ENCODE measurements at regions not wholly inside any gene's neighbourhood (a gene's known extent, or its start where the extent isn't known, plus 50 kb on each side); places are given as distances from the start of the nearest gene placed in this dataset.
A peak's percentile ranks its signal among the peaks of the same experiment; 100 is the strongest.

- no peak for DNase-seq
These were observed 182.2 kb upstream of the GSC start for GRCh38 chr14:94952097-94952496.

GRCh38 chr14:94946244-94946643 is 176.3 kb upstream of the GSC start:
- DNase-seq, result no peak

DNA sequence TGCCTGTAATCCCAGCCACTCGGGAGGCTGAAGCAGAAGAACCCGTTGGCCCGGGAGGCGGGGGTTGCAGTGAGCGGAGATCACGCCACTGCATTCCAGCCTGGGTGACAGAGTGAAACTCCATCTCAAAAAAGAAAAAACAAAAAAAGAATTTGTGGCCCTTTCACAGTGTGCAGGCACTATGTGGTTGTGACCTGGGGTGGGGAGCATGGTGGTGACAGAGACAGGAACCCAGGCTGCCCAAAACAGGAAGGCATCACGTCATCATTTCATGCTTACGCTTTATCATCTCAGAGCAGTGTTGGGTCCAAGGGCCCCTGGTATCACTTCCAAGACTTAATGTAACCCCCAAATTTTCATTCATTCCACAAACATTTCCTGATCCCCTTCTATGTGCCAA is 175.7 kb upstream of the GSC start:
- no peak for DNase-seq

- DNase-seq, result no peak
These were observed 174.8 kb upstream of the GSC start for GRCh38 chr14:94944636-94945258.

DNA sequence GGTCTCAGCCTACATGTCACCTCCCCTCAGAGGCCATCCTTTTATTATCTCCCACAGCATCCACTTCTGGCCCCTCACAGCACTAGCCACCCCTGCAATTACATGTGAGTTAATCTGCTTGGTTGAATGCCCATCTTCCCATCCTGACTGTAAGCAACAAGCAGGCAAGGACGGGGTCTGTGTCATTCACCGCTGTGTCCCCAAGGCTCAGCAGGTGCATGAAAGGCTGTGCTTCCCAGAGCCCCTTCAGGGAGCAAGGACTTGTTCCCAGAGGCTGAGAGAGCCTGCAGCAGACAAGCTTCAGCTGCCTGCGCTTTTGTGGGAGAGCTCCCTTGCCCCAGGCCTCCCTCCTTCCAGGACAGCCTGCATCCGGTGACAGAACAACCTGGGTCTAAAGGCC is 172.7 kb upstream of the GSC start:
- no peak for DNase-seq

DNA sequence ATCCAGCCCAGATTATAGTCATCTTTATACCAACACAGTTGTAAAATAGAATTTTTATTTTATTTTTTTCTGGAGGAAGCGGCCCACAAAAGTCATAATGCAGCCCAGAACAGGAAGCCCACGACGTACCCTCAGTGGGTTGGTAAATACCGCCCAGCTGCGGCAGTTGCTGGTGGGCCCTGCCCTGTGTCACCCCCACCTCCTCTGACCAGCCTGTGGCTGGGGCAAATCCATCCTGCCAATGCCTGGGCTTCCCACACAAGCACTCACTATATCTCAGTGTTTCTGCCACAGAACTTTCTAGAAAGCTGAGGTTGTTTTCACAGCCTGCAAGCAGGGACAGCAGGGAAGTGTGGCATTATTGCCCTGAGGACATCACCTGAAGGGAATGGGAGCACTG is 171.4 kb upstream of the GSC start:
- no peak for DNase-seq

DNA sequence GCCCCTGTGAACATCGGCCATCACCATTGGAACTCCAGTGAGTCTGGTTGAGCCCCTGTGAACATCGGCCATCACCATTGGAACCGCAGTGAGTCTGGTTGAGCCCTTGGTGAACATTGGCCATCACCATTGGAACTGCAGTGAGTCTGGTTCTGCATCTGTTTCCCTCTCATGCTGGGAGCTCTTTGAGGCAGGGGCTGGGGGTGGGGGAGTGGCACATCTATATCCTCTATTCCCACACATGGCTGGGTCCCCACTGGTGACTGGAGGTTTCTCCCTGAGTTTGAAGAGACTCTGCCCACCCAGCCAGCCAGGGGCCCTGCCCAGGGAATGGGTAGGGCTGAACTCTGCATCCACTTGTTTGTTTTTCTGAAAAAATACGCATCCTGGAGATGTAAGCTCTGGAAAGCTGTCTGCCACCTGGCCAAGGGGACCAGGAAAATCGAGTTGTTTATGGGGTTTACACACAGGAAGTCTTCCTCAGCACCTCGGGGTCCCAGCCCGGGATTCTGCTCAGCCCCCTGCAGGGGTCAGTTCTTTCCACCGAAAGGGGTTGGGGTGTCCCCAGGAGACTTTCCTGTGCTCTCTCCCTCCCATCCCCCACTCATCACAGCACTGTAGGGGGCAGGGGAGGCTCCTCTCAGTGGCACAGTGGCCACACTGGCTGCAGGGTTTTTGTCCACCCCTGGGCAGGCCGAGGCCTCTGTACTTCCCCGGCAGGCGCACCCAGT is 170.5 kb upstream of the GSC start:
- DNase-seq, result no peak

- DNase-seq, result no peak
These were observed 168.1 kb upstream of the GSC start for GRCh38 chr14:94938016-94938415.

DNA sequence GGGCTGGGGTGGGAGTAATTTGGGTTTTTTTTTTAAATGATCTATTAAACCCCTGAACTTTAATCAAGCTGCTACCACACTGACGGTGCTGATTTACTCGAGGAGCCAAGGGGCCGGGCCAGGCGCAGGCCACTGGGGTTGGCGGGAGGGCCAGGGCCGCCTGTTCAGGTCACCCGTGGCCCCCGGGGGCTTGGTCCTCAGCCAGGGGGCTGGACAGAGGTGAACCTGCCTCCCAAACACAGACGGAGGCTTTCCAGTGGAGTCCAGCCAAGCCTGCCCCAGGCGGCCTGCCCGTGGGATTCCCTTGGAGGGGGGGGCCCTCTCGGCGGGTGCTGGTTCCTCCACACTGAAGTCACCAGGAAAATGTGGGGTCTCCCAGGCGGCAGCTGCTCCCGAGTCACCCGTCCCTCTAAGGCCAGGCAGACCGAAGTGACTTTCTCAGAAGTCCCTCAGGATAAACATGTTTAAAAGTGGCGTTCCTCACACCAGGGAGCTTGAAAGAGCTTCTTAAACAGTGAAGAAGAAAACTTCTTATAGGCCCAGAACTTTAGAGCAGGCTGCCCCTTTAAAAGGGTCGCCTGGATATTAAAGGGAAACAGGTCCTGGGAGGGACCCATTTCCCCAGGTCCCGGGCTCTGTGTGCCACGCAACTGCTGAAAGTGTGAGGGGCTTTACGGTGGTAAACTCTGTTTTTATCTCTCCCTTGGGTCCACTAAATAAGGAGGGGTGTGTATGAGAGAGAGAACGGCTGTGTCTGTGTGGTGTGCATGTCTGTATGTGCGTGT is 167.2 kb upstream of the GSC start:
- DNase-seq, result no peak

GRCh38 chr14:94936401-94936892 is 166.5 kb upstream of the GSC start:
- DNase-seq, result peak; percentile 99

- DNase-seq, result no peak
These were observed 165.9 kb upstream of the GSC start for GRCh38 chr14:94935706-94936300.

GRCh38 chr14:94934276-94934810 is 164.4 kb upstream of the GSC start:
- DNase-seq, result no peak

DNA sequence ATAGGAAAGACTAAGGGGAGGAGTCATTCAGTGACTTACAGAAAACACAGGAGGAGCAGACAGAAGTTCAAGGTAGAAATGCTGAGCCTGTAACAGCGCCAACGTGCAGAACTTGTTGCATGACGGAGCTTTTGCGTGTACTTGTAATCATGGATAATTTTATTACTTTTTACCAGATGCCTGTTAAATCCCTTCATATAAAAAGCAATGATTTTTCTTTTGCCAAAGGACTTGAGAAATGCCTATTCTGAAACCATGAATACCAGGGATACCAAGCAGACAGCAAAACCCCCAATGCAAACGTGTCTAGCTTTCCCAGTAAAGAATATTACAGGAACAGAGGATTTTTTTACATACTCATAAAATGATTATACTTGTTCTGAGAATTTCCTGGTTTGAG is 163.6 kb upstream of the GSC start:
- DNase-seq, result no peak

GRCh38 chr14:94932589-94932988 is 162.7 kb upstream of the GSC start:
- DNase-seq, result no peak

DNA sequence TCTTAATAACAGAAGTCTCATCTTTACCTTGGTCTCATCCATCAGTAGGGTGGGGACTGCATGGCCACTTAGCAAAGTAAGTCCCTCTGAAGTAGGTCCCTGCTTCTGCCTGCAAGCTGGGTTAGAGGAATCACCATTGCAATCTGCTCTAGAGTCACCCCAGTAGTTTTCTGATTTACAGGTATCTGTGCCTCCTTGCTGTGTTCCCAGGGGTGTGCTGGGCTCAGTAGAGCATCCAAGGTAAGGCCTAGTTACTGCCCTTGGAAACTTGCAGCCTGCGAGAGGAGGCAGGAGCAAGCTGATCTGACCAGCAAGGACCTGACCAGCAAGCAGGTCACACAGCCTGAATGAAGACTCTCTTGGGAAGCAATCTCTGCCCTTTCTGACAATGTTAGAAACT is 160.8 kb upstream of the GSC start:
- DNase-seq, result no peak

GRCh38 chr14:94929354-94929753 is 159.4 kb upstream of the GSC start:
- DNase-seq, result no peak

GRCh38 chr14:94926176-94926575 is 156.3 kb upstream of the GSC start:
- DNase-seq, result no peak

DNA sequence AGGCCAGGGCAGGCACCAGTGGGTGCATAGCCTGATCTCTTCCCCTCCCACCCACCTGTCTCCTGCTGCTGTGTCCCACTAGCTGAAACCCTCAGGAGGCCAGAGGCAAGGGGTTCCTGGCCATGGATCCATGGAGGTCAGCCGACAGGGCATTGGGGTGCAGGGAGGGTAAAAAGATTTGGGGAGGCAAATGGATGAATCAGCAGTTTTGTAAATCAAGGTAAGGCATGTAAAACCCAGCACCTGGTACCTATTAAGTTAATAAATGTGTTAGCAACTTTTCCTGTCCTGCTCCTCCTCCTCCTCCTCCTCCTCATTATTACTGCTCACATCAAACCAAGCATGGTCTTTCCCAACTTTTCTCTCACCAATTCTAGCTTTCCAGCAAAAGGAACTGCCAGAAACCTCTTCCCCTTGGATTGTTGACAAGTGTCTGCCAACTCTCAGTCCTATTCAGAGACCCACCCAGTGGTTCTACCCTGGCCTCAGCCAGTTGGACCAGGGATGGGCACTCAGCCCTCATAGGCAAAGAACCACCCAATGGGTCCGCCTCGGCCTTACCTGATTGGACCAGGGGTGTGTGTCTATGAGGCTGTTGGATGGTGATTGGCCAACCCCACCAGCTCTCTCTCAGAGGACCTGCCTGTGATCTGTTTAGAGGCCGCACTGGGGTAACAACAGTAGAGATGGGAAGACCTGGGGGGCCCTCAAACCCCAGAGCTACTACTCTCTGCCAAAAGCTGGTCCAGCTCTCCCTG is 155.7 kb upstream of the GSC start:
- no peak for DNase-seq

DNA sequence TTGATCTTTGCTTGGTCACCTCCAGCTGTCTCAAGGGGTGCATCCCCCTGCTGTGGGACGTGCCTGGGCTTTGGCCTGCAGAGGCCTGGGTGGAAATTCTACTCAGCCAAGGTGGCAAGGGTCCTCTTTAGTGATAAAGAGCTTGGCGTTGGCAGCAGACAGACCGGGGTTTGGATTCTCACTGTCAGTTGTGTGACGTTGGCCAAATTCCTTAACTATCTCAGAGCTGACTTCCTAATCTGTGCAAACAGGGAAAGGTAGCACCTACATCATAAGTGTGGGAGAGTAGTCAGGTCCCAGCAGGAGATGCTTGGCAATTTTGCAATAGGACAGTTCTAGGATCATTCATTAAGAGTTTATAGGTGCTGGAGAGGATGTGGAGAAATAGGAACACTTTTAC is 154.3 kb upstream of the GSC start:
- DNase-seq, result no peak

DNA sequence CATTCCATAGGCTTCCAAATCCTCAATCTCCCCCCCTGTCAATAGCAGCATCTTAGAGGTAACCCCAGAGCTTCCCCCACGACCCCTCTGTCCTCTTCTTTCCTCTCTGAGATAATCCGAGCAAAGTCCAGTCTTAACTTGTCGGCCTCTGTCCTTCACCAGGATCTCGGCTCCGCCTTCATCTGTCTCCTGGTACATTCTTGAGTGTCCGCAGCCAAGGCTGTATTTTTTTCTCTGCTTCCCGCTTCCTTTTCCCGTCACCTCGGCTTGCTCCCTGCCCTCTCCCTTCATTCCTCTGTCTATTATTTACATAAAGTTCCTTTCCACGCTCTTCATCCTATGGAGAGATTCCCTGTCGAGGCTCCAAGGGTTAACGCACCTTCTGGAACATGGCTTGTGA is 153.9 kb upstream of the GSC start:
- DNase-seq, result no peak

GRCh38 chr14:94922595-94923239 is 152.8 kb upstream of the GSC start:
- no peak for DNase-seq
